HG03095 (cell line): ENCODE measurements at regions not wholly inside any gene's neighbourhood (a gene's known extent, or its start where the extent isn't known, plus 50 kb on each side); places are given as distances from the start of the nearest gene placed in this dataset.

Source experiments
- ATAC-seq: cut with Tn5 transposase; IDR thresholded peaks from one replicate; pipeline ENCODE4 v1.9.1; 2021; ENCODE audit warnings: moderate library complexity; ENCODE audit not compliant: unreplicated experiment

GRCh38 chr1:37237948-37238347 lies 203.6 kb upstream of the GRIK3 start:
- no peak for ATAC-seq

DNA sequence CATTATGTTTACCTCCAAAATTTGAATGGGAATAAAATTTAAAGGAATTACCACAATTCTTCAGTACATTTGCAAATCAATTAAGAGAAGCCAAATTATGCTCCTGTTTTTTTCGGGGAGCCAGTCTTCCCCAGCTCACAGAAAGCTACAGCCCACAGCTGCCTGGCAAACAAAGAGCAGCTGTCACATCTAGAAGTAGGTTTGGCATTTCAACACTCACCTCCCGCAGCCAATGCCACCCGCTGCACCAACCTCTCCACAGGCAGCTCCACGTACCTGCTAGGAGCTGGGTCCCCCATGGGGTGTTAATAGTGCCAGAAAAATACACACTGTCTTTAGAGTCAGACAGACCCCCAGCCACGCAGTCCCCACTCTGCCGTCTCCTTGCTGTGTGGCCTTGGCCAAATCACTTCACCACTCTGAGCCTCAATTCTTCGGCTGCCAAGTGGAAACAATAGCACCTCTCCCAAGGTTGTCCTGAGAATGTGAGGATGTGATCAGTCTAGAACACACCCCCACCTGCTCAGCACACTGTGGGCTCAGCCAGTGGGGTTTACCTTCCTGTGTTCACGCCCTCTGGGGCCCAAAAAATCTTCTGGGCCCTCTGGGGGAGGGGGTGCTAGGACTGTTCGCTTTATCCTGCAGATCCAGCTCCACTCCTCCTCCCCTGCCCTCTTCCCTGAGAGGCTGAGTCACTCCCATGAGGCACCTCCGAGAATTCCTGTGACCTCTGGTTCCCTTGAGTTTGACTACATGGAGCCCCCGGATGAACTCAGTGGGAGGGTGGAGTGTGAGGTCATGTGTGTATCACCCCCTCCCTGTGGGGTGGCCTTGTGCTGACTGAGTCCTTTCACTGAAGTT lies 204.3 kb upstream of the GRIK3 start:
- no peak for ATAC-seq

- ATAC-seq, result no peak
Observed at GRCh38 chr1:37239225-37239740, 205.0 kb upstream of the GRIK3 start.

- ATAC-seq, result no peak
Observed at GRCh38 chr1:37240897-37241296, 206.6 kb upstream of the GRIK3 start.

DNA sequence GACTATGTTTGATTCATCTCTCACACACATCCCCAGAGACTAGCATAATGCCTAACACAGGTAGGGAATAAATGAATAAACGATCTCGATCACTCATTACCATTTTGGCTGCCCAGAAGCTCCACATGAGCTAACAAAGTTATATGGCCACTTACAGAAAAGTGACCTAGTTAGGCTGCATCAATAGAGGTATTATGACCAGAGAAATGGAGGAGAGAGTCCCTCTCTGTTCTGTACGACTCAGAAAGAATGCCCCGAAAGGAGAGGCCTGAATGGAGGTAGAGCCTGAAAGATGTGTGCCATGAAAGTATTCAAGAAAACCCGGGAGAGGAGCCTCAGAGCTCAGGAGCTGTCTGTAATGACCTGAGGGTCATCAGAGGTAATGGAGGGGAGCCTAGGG lies 208.2 kb upstream of the GRIK3 start:
- ATAC-seq, result no peak

- no peak for ATAC-seq
Observed at GRCh38 chr1:37243368-37244082, 209.2 kb upstream of the GRIK3 start.

GRCh38 chr1:37244083-37244480 lies 209.8 kb upstream of the GRIK3 start:
- ATAC-seq, result no peak

DNA sequence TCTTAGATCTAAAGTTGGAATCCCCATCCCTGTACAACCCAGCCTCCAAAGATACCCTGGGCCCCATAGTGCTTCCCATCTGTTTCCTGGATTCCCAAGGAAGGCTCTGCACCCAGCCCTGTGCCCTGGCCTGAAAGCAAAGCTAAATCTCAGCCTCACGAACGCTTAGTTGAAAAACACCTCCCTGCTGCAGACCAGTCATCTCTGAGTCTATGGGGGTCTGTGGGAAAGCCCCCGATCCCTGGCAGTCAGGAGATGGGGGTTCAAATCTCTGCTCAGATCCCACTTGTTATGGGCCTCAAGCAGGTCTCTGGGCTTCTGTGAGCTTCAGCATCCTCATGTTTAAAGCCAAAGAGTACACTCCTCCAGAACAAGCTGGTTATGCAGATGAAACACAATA lies 210.5 kb upstream of the GRIK3 start:
- no peak for ATAC-seq

DNA sequence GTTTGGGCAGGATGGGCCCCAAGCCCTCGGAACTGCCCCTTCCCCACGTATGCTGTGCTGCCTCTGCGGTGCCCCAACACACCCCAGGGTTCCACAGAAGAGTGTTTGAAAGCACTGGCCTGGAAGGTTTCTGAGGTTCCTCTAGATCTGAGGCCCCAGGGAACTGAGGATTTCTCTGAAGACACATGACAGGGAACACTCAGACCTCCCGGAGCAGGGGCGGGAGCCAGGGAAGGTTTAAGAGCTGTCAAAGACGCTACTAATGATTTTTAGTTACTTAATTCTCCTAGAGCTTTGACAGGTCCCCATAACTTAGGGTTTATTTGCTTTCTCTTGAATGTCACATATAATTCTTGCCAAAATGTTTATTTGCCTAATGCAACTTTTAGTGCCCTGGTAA lies 212.3 kb upstream of the GRIK3 start:
- ATAC-seq, result no peak

- no peak for ATAC-seq
Observed at GRCh38 chr1:37250371-37250770, 216.1 kb upstream of the GRIK3 start.

DNA sequence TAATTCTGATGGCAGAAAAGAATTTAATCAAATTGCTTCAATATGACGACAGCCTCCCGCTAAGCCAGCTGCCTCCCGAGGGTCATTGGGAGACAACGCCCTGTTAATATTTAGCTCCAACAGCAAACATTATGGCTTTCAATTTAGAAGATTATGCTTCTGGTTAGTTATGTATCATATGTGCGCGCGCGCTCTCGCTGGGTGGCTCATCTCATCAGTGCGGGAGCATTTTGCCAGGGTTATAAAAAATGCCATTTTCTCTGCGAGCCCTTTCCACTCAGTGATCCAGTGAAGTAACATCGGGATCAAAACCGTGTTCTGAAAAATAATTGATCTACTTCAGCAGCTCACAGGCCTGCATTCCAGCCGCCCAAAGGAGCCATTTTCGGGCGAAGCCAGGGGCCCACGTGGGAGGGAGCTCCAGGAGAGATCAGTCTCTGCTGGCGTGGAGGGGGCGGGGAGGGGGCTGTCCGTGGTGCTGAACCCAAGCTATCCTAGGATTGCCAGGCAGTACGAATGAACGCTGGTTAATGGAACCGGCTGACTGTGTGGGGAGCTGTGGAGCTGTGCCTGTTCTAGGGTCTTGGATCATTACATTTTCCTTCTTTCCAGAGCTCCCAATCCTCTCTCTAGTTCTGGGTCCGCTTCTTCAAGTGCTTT lies 219.1 kb upstream of the ZC3H12A start:
- no peak for ATAC-seq

DNA sequence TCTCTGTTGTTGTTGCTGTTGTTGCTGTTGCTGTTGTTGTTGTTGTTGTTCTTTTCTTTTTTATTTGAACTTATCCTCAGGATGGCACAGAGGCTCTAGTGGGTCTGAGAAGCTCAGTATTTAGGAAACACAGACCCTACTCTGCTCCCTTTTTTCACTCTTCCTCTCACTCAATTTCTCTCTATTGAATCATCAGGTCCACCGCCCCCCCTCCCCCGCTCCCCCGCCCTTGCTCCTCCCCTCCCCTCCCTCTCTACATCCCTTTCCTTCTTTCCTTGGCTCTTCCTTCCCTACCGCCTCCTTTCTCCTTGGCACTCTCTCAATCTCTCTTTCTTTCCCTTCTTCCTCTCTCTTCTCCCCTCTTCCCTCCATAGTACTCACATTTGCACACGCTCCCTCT lies 218.5 kb upstream of the ZC3H12A start:
- no peak for ATAC-seq

DNA sequence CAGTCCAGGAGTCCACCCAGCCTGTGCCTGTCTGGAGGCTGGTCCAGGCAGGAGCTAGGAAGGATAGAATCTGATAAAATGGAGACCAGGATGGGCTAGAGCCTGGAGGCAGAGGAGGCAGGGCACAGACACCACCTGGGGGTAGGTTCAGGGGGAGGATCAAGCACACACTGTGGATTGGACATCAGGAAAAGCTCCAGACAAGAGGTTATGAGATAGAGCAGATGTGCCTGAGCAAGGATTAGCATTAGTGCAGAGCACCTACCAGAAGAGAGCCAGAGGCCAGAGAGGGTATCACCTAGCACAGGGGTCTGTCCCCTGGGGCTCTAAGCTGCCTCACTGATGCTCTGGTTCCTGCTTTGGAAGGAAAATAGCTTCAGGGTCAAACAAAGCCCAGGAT lies 216.7 kb upstream of the ZC3H12A start:
- no peak for ATAC-seq

DNA sequence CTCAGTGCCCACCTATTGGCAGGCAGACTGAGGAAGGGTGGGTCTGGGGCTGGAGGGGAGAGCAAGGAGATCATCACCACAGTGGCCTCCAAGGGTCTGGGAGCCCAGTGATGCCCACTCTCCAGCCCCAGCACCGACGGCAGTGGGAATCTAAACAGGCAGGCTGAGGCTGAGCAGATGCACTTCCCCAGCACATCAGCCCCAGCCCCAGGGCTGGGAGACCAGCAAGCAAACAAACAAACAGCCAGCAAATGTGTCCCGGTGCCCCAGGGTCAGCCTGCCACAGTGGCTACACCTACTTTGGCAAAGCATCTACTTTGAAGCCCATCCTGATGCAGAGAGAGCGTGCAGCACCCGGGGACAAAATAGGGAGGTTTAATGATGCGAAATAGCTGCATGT lies 216.3 kb upstream of the ZC3H12A start:
- no peak for ATAC-seq

- ATAC-seq, result no peak
Observed at GRCh38 chr1:37259019-37259418, 215.4 kb upstream of the ZC3H12A start.

DNA sequence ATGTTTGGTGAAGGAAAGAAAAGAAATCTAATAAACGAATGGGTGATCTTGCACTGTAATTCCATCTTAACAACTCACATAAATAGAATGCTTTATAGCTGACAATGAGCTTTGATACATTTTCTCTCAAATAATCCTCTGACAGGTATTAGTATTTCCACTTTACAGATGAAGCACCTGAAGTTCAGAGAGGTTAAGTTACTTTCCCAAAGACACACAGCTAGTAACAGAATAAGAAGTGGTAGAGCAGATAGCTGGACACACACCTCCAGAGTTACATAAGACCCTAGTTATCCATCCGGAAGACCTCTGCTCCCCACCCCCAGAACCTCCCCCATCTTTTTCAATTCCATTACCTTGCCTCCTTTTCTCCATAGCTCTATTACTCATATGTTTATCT lies 213.3 kb upstream of the ZC3H12A start:
- no peak for ATAC-seq

DNA sequence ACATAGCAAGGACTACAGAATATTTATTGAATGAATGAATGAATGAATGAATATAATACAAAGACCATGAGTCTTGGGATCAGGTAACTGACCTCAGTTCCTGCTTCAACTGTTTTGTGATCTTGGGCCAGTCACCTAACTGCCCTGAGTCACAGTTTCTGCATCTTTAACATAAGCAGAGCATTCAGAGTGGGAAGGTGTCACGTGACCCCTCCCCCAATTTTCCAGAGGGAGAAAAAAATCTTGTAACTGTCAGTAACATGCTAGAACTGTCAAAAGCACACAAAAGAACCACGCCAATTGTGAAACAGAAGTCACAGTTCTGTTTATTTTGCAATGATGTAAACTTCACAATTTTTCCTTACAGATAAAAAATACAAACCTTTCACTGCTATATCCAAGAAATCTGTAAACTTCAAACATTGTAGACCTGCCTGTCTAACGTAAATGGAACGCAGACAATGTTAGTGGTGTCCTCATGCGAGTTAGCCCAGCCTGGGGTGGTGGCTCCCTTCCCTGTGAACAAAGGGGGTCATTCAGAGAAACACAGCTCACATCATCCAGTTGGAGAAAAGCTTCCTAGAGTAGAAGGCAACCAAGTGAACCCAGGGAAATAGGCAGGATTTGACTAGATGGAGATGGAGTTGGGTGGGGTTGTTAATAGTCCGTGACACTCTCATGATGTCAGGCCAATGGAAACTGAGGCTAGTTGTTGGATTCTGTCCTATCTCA lies 211.8 kb upstream of the ZC3H12A start:
- ATAC-seq, result no peak

GRCh38 chr1:37265156-37265555 lies 209.2 kb upstream of the ZC3H12A start:
- ATAC-seq, result no peak

- no peak for ATAC-seq
Observed at GRCh38 chr1:37265786-37266667, 208.4 kb upstream of the ZC3H12A start.
